SK-N-SH treated with all-trans-retinoic acid at 6 μM for 48 hours (cell line): ENCODE measurements at regions not wholly inside any gene's neighbourhood (a gene's known extent, or its start where the extent isn't known, plus 50 kb on each side); places are given as distances from the start of the nearest gene placed in this dataset.

Source experiments
- ATAC-seq: fragments of 200-7000 bp; cut with Tn5 transposase; 3 replicates; pipeline ENCODE4 v1.9.1; 2020; ENCODE audit warnings: mild to moderate bottlenecking, moderate library complexity
- ARNTL ChIP-seq: fragments of 450-650 bp; formaldehyde crosslinking; IDR thresholded peaks from 2 replicates; pipeline ENCODE4 v1.5.0; 2020; ENCODE audit warnings: low read depth, mild to moderate bottlenecking, moderate library complexity, borderline replicate concordance
- BACH2 ChIP-seq: fragments of 250-450 bp; sonication (Bioruptor Pico); IDR thresholded peaks from 2 replicates; pipeline ENCODE4 v1.9.0; 2021; ENCODE audit warnings: mild to moderate bottlenecking, borderline replicate concordance
- CSDC2 ChIP-seq: fragments of 250-450 bp; sonication (Bioruptor Pico); IDR thresholded peaks from 2 replicates; pipeline ENCODE4 v1.5.0; 2020; ENCODE audit warnings: mild to moderate bottlenecking, moderate library complexity
- ESRRG ChIP-seq: fragments of 250-450 bp; sonication (Bioruptor Pico); IDR thresholded peaks from 2 replicates; pipeline ENCODE4 v1.6.1; 2021; ENCODE audit warnings: mild to moderate bottlenecking
- GLIS3 ChIP-seq: fragments of 250-450 bp; sonication (Bioruptor Pico); IDR thresholded peaks from 2 replicates; pipeline ENCODE4 v1.5.0; 2020; ENCODE audit warnings: mild to moderate bottlenecking, moderate library complexity
- ISL1 ChIP-seq: fragments of 250-450 bp; sonication (Bioruptor Pico); IDR thresholded peaks from 2 replicates; pipeline ENCODE4 v2.1.2; 2022; ENCODE audit warnings: mild to moderate bottlenecking, moderate library complexity
- OSR1 ChIP-seq: fragments of 250-450 bp; sonication (Bioruptor Pico); IDR thresholded peaks from 2 replicates; pipeline ENCODE4 v1.8.0; 2022; ENCODE audit warnings: moderate library complexity, mild to moderate bottlenecking, inconsistent platforms
- PPARA ChIP-seq: fragments of 250-450 bp; sonication (Bioruptor Pico); IDR thresholded peaks from 2 replicates; pipeline ENCODE4 v1.5.0; 2020; ENCODE audit warnings: mild to moderate bottlenecking, borderline replicate concordance
- RARB ChIP-seq: fragments of 250-450 bp; sonication (Bioruptor Pico); IDR thresholded peaks from 2 replicates; pipeline ENCODE4 v1.8.0; 2021; ENCODE audit warnings: mild to moderate bottlenecking, moderate library complexity
- SNAI2 ChIP-seq: fragments of 250-450 bp; sonication (Bioruptor Pico); IDR thresholded peaks from 2 replicates; pipeline ENCODE4 v1.5.0; 2020; ENCODE audit warnings: mild to moderate bottlenecking, moderate library complexity
- TCF4 ChIP-seq: fragments of 250-450 bp; sonication (Bioruptor Pico); IDR thresholded peaks from 2 replicates; pipeline ENCODE4 v1.8.0; 2021; ENCODE audit warnings: mild to moderate bottlenecking, moderate library complexity, borderline replicate concordance
- TOX ChIP-seq: fragments of 250-450 bp; sonication (Bioruptor Pico); IDR thresholded peaks from 2 replicates; pipeline ENCODE4 v1.8.0; 2021; ENCODE audit warnings: mild to moderate bottlenecking, moderate library complexity, borderline replicate concordance
- ZC3H10 ChIP-seq: fragments of 250-450 bp; sonication (Bioruptor Pico); IDR thresholded peaks from 2 replicates; pipeline ENCODE4 v1.5.1; 2021; ENCODE audit warnings: mild to moderate bottlenecking, moderate library complexity
- ZFP3 ChIP-seq: fragments of 250-450 bp; sonication (Bioruptor Pico); IDR thresholded peaks from 2 replicates; pipeline ENCODE4 v1.5.0; 2020; ENCODE audit warnings: mild to moderate bottlenecking, moderate library complexity
- ZFP30 ChIP-seq: fragments of 450-650 bp; formaldehyde crosslinking; IDR thresholded peaks from 2 replicates; pipeline ENCODE4 v1.5.0; 2022; ENCODE audit warnings: mild to moderate bottlenecking, moderate library complexity
- ZNF565 ChIP-seq: fragments of 450-650 bp; formaldehyde crosslinking; conservative IDR thresholded peaks from 2 replicates; pipeline ENCODE4 v1.5.0; 2020; ENCODE audit warnings: low read depth, mild to moderate bottlenecking, moderate library complexity
- ZNF70 ChIP-seq: fragments of 450-650 bp; formaldehyde crosslinking; IDR thresholded peaks from 2 replicates; pipeline ENCODE4 v1.5.0; 2020; ENCODE audit warnings: mild to moderate bottlenecking, moderate library complexity
- ZNF8 ChIP-seq: fragments of 450-650 bp; formaldehyde crosslinking; IDR thresholded peaks from 2 replicates; pipeline ENCODE4 v1.5.0; 2020; ENCODE audit warnings: mild to moderate bottlenecking, moderate library complexity
- TF ChIP-seq, protein P1 (sequence below): fragments of 250-450 bp; sonication (Bioruptor Pico); IDR thresholded peaks from 2 replicates; pipeline ENCODE4 v1.5.1; 2021; ENCODE audit warnings: mild to moderate bottlenecking, moderate library complexity
- TF ChIP-seq, protein P2 (sequence below): fragments of 250-450 bp; sonication (Bioruptor Pico); IDR thresholded peaks from 2 replicates; pipeline ENCODE4 v1.8.0; 2020; ENCODE audit warnings: mild to moderate bottlenecking, moderate library complexity, borderline replicate concordance
- TF ChIP-seq, protein P3 (sequence below): fragments of 250-450 bp; sonication (Bioruptor Pico); IDR thresholded peaks from 2 replicates; pipeline ENCODE4 v1.5.0; 2020; ENCODE audit warnings: mild to moderate bottlenecking, moderate library complexity
- TF ChIP-seq, protein P4 (sequence below): fragments of 250-450 bp; sonication (Bioruptor Pico); IDR thresholded peaks from 2 replicates; pipeline ENCODE4 v1.8.0; 2021; ENCODE audit warnings: low read depth, mild to moderate bottlenecking, moderate library complexity, borderline replicate concordance
- TF ChIP-seq, protein P5 (sequence below): fragments of 250-450 bp; sonication (Bioruptor Pico); IDR thresholded peaks from 2 replicates; pipeline ENCODE4 v1.5.1; 2020; ENCODE audit warnings: low read depth, mild to moderate bottlenecking, moderate library complexity

DNA sequence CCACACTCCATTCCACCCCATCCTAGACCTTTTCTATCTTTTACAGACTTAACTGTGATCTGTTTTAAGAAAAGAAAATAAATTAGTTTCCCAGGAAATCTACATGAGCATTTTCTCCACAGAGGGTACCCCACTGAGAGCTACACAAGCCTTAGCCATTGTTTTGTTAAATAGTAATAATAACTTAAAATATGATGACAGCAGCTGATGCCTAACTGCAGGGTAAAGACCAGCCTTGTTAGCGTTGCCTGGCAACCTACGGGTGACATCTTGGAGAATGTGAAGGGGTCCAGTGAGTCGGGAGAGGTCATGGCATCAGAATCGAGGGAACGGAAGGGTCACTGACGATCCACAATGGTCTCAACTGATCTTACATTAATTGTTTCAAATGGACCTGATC, 233.2 kb upstream of the PBX1 start:
- no peak for ATAC-seq

DNA sequence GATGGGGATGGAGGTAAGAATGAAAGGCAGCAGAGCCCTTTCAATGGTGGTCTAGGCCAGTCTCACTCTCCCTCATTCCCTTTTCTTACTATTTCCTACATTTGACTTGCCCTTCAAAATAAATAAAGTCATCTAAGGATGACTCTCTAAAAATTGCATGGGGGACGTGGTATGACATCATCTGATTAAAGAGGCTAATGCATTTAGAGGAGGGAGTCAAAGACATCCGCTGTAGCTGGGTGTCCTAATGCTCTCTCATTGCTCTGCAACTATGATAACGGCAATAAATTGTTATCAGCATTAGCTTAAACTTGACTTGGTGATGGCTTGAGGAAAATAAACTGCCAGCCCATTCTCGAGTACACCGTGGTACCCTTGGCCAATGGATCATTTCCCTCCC, 225.6 kb upstream of the PBX1 start:
- no peak for ATAC-seq
- no peak for TF ChIP-seq ZC3H10 (CRISPR knock-in tag)
- TF ChIP-seq RARB (CRISPR knock-in tag), result no peak
- TF ChIP-seq ZNF70 (CRISPR knock-in tag), result no peak
- TF ChIP-seq BACH2 (CRISPR knock-in tag), result no peak
- TF ChIP-seq, protein P1, sequence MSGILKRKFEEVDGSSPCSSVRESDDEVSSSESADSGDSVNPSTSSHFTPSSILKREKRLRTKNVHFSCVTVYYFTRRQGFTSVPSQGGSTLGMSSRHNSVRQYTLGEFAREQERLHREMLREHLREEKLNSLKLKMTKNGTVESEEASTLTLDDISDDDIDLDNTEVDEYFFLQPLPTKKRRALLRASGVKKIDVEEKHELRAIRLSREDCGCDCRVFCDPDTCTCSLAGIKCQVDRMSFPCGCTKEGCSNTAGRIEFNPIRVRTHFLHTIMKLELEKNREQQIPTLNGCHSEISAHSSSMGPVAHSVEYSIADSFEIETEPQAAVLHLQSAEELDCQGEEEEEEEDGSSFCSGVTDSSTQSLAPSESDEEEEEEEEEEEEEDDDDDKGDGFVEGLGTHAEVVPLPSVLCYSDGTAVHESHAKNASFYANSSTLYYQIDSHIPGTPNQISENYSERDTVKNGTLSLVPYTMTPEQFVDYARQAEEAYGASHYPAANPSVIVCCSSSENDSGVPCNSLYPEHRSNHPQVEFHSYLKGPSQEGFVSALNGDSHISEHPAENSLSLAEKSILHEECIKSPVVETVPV (CRISPR knock-in tag), result no peak
- TF ChIP-seq ZNF565 (CRISPR knock-in tag), result no peak
- no peak for TF ChIP-seq ZFP3 (CRISPR knock-in tag)
- TF ChIP-seq, protein P2, sequence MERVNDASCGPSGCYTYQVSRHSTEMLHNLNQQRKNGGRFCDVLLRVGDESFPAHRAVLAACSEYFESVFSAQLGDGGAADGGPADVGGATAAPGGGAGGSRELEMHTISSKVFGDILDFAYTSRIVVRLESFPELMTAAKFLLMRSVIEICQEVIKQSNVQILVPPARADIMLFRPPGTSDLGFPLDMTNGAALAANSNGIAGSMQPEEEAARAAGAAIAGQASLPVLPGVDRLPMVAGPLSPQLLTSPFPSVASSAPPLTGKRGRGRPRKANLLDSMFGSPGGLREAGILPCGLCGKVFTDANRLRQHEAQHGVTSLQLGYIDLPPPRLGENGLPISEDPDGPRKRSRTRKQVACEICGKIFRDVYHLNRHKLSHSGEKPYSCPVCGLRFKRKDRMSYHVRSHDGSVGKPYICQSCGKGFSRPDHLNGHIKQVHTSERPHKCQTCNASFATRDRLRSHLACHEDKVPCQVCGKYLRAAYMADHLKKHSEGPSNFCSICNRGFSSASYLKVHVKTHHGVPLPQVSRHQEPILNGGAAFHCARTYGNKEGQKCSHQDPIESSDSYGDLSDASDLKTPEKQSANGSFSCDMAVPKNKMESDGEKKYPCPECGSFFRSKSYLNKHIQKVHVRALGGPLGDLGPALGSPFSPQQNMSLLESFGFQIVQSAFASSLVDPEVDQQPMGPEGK (CRISPR knock-in tag), result no peak
- TF ChIP-seq TOX (CRISPR knock-in tag), result no peak
- TF ChIP-seq, protein P3, sequence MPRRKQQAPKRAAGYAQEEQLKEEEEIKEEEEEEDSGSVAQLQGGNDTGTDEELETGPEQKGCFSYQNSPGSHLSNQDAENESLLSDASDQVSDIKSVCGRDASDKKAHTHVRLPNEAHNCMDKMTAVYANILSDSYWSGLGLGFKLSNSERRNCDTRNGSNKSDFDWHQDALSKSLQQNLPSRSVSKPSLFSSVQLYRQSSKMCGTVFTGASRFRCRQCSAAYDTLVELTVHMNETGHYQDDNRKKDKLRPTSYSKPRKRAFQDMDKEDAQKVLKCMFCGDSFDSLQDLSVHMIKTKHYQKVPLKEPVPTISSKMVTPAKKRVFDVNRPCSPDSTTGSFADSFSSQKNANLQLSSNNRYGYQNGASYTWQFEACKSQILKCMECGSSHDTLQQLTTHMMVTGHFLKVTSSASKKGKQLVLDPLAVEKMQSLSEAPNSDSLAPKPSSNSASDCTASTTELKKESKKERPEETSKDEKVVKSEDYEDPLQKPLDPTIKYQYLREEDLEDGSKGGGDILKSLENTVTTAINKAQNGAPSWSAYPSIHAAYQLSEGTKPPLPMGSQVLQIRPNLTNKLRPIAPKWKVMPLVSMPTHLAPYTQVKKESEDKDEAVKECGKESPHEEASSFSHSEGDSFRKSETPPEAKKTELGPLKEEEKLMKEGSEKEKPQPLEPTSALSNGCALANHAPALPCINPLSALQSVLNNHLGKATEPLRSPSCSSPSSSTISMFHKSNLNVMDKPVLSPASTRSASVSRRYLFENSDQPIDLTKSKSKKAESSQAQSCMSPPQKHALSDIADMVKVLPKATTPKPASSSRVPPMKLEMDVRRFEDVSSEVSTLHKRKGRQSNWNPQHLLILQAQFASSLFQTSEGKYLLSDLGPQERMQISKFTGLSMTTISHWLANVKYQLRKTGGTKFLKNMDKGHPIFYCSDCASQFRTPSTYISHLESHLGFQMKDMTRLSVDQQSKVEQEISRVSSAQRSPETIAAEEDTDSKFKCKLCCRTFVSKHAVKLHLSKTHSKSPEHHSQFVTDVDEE (CRISPR knock-in tag), result no peak
- no peak for TF ChIP-seq PPARA (CRISPR knock-in tag)
- TF ChIP-seq OSR1 (CRISPR knock-in tag), result no peak
- no peak for TF ChIP-seq ARNTL (CRISPR knock-in tag)
- TF ChIP-seq TCF4 (CRISPR knock-in tag), result no peak
- TF ChIP-seq ISL1 (CRISPR knock-in tag), result no peak
- TF ChIP-seq, protein P4, sequence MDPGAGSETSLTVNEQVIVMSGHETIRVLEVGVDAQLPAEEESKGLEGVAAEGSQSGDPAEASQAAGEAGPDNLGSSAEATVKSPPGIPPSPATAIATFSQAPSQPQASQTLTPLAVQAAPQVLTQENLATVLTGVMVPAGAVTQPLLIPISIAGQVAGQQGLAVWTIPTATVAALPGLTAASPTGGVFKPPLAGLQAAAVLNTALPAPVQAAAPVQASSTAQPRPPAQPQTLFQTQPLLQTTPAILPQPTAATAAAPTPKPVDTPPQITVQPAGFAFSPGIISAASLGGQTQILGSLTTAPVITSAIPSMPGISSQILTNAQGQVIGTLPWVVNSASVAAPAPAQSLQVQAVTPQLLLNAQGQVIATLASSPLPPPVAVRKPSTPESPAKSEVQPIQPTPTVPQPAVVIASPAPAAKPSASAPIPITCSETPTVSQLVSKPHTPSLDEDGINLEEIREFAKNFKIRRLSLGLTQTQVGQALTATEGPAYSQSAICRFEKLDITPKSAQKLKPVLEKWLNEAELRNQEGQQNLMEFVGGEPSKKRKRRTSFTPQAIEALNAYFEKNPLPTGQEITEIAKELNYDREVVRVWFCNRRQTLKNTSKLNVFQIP (CRISPR knock-in tag), result no peak

More for the DNA sequence above, 233.2 kb upstream of the PBX1 start:
- TF ChIP-seq CSDC2 (CRISPR knock-in tag), result no peak
- no peak for TF ChIP-seq ZNF8 (CRISPR knock-in tag)
- TF ChIP-seq ZFP30 (CRISPR knock-in tag), result no peak
- no peak for TF ChIP-seq ESRRG (CRISPR knock-in tag)
- TF ChIP-seq, protein P4 (CRISPR knock-in tag), result no peak
- TF ChIP-seq ZNF565 (CRISPR knock-in tag), result no peak
- TF ChIP-seq PPARA (CRISPR knock-in tag), result no peak
- no peak for TF ChIP-seq BACH2 (CRISPR knock-in tag)
- no peak for TF ChIP-seq OSR1 (CRISPR knock-in tag)
- TF ChIP-seq, protein P5, sequence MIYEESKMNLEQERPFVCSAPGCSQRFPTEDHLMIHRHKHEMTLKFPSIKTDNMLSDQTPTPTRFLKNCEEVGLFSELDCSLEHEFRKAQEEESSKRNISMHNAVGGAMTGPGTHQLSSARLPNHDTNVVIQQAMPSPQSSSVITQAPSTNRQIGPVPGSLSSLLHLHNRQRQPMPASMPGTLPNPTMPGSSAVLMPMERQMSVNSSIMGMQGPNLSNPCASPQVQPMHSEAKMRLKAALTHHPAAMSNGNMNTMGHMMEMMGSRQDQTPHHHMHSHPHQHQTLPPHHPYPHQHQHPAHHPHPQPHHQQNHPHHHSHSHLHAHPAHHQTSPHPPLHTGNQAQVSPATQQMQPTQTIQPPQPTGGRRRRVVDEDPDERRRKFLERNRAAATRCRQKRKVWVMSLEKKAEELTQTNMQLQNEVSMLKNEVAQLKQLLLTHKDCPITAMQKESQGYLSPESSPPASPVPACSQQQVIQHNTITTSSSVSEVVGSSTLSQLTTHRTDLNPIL (CRISPR knock-in tag), result no peak
- TF ChIP-seq TCF4 (CRISPR knock-in tag), result no peak
- TF ChIP-seq, protein P2 (CRISPR knock-in tag), result no peak
- TF ChIP-seq ZNF70 (CRISPR knock-in tag), result no peak
- no peak for TF ChIP-seq GLIS3 (CRISPR knock-in tag)
- TF ChIP-seq ISL1 (CRISPR knock-in tag), result no peak
- TF ChIP-seq, protein P1 (CRISPR knock-in tag), result no peak
- no peak for TF ChIP-seq SNAI2
- no peak for TF ChIP-seq ARNTL (CRISPR knock-in tag)
- no peak for TF ChIP-seq RARB (CRISPR knock-in tag)
- no peak for TF ChIP-seq ZC3H10 (CRISPR knock-in tag)
